ENCODE measurements at regions not wholly inside any gene's neighbourhood (a gene's known extent, or its start where the extent isn't known, plus 50 kb on each side); places are given as distances from the start of the nearest gene placed in this dataset.
"Not testable (repeated sequence)": the region's sequence is repeated elsewhere in the genome, so short reads cannot be mapped to it uniquely, and the experiment has no call there.

DNA sequence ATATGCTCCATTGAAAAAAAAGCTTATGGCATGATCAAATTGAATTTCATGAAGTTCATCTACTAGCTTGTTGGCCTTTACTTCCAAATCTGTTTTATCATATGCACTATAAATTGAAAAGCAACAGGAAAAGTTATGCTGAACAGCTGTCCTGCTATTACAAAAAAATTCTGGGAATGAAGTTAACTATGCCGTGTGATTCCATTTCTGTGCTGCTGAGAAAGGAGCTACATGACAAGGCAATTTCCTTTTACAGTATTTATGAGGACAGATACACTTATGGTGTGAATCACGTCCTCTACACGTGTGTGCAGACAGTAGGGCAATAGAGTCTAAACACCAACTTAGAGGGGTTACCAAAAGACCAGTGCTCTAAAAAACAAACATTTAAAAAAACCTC, 426.5 kb upstream of the AKR1E2 start:
- DNase-seq (ENCODE audit: low spot score) (no peak), ATAC-seq (ENCODE audit: insufficient number of reproducible peaks, low FRiP score, low read depth) (no peak)
- Histone ChIP-seq H3K27me3 (replicated peaks; ENCODE audit: insufficient read depth) (no peaks in the 10 kb centered on the region), H3K36me3 (no peaks in the 10 kb centered on the region), H3K4me1 (ENCODE audit: control insufficient read depth in 1 of 2, low read depth in 2 of 2) (no peaks in the 10 kb centered on the region), H3K4me3 (no peak overlapping the region), H3K27ac (no peak overlapping the region), H3K9me3 (no peaks in the 10 kb centered on the region)
- TF ChIP-seq, protein P1, sequence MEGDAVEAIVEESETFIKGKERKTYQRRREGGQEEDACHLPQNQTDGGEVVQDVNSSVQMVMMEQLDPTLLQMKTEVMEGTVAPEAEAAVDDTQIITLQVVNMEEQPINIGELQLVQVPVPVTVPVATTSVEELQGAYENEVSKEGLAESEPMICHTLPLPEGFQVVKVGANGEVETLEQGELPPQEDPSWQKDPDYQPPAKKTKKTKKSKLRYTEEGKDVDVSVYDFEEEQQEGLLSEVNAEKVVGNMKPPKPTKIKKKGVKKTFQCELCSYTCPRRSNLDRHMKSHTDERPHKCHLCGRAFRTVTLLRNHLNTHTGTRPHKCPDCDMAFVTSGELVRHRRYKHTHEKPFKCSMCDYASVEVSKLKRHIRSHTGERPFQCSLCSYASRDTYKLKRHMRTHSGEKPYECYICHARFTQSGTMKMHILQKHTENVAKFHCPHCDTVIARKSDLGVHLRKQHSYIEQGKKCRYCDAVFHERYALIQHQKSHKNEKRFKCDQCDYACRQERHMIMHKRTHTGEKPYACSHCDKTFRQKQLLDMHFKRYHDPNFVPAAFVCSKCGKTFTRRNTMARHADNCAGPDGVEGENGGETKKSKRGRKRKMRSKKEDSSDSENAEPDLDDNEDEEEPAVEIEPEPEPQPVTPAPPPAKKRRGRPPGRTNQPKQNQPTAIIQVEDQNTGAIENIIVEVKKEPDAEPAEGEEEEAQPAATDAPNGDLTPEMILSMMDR (IDR thresholded peaks at IDR 0.05) = no peak

DNA sequence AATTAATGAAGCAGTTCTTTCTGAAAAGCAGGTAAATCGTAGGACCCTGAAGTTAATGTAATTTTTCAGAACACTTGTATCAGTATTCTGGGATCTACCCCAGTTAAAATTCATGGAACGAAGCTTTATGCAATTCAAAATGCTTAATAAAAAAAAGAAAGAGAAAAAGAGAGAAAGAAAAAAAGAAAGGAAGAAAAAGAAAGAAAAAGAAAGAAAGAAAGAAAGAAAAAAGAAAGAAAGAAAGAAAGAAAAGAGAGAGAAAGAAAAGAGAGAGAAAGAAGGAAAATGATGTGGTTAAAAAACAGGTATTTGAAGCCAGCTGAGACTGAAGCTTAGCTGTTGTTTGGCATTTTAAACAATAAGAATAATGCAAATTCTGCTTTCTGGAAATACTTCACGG, 427.4 kb upstream of the AKR1E2 start:
- no peak overlapping the region for H3K4me3 ChIP-seq
- no peaks in the 10 kb centered on the region for H3K27me3 ChIP-seq (replicated peaks; ENCODE audit: insufficient read depth)
- no peaks in the 10 kb centered on the region for H3K4me1 ChIP-seq (ENCODE audit: control insufficient read depth in 1 of 2, low read depth in 2 of 2)
- no peaks in the 10 kb centered on the region for H3K9me3 ChIP-seq
- no peaks in the 10 kb centered on the region for H3K36me3 ChIP-seq
- ATAC-seq (ENCODE audit: insufficient number of reproducible peaks, low FRiP score, low read depth) (no peak), DNase-seq (ENCODE audit: low spot score) (no peak)
- TF ChIP-seq, protein P1 (IDR thresholded peaks at IDR 0.05) = no peak
- no peak overlapping the region for H3K27ac ChIP-seq

DNA sequence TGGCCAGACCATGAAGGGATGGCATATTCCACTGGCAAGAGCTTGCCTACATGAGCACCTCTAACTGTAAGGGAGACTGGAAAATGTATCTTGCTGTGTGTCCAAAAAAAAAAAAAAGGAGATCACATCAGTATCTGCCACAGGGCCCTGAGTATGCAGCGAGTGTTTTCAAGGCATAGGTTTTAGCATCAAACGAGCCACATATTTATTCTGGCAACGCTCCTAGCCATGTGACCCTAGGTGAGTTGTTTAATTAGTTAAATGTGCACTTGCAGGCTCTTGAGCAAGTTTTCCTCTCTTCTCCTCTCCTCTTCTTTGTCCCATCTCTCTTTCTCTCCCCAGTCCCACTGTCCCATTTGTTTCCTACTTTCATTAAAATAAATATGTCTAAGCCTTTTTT, 428.7 kb upstream of the AKR1E2 start:
- ATAC-seq (ENCODE audit: insufficient number of reproducible peaks, low FRiP score, low read depth) (no peak), DNase-seq (ENCODE audit: low spot score) (no peak)
- no peaks in the 10 kb centered on the region for H3K4me1 ChIP-seq (ENCODE audit: control insufficient read depth in 1 of 2, low read depth in 2 of 2)
- H3K36me3 ChIP-seq = no peaks in the 10 kb centered on the region
- no peaks in the 10 kb centered on the region for H3K27me3 ChIP-seq (replicated peaks; ENCODE audit: insufficient read depth)
- TF ChIP-seq, protein P1 (IDR thresholded peaks at IDR 0.05) = no peak
- H3K9me3 ChIP-seq = no peaks in the 10 kb centered on the region
- H3K27ac ChIP-seq = no peak overlapping the region
- H3K4me3 ChIP-seq = no peak overlapping the region

DNA sequence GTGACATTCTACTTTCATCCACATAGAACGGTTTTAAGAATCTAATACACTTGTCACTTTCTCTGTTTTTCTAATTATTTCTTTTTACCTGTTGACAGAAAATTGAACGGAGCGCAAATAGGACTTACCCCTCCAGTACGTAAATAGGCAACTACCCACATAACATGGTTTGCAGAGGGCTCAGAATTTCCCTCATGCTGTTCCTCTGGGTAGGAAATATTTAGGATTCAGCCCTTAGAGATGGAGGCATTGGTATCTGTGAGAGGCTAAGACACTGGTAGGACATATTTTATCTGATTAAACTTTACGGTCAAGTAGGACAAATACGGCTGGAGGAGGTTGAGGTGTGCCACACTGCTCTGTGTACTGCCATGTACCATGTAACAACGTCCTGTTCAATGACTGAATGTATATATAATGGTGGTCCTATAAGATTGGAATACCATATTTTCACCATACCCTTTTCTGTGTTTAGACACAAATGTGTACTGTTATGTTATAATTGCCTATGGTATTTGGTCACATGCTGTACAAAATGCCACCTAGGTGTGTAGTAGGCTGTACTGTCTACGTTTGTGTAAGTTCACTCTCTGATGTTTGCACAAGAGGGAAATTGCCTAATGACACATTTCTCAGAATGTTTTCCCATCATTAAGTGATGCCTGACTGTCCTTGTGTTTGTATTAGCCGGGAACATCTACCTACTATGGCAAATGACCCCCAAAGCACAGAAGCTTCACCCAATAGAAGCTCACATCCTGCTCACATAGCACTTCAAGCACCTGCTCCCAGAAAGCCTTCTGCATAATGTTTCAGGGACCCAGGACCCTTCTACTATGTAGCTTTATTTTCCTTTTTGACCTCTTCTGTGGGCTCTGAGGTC, 429.4 kb upstream of the AKR1E2 start:
- no peaks in the 10 kb centered on the region for H3K27me3 ChIP-seq (replicated peaks; ENCODE audit: insufficient read depth)

DNA sequence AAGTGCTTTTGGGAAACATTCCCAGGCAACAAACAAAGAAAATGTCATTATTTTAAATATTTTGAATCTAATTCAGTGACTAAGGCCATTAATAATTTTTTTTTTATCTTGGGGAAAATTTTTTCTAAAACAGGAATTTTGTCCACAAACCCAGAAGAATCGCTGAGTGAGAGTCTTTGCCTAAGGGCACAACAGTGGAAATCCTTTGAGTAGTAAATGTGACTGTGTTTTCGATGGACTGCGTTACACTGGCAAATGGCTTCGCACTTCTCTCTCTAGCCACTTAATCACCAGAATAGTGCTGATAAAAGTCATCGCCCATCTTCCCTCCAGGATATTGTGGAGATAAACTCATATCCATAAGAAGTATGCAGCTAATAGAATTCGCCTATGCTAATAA, 430.3 kb upstream of the AKR1E2 start:
- Histone ChIP-seq H3K4me3 (no peak overlapping the region), H3K9me3 (no peaks in the 10 kb centered on the region), H3K36me3 (no peaks in the 10 kb centered on the region), H3K4me1 (ENCODE audit: control insufficient read depth in 1 of 2, low read depth in 2 of 2) (no peaks in the 10 kb centered on the region), H3K27ac (no peak overlapping the region), H3K27me3 (replicated peaks; ENCODE audit: insufficient read depth) (no peaks in the 10 kb centered on the region)
- ATAC-seq (ENCODE audit: insufficient number of reproducible peaks, low FRiP score, low read depth) (no peak), DNase-seq (ENCODE audit: low spot score) (no peak)
- TF ChIP-seq, protein P1 (IDR thresholded peaks at IDR 0.05) = no peak

More for the DNA sequence above, 429.4 kb upstream of the AKR1E2 start:
- no peak for ATAC-seq (ENCODE audit: insufficient number of reproducible peaks, low FRiP score, low read depth)
- Histone ChIP-seq H3K36me3 (no peaks in the 10 kb centered on the region), H3K4me3 (no peak overlapping the region), H3K4me1 (ENCODE audit: control insufficient read depth in 1 of 2, low read depth in 2 of 2) (no peaks in the 10 kb centered on the region), H3K9me3 (no peaks in the 10 kb centered on the region), H3K27ac (no peak overlapping the region)
- no peak for DNase-seq (ENCODE audit: low spot score)
- TF ChIP-seq, protein P1 (IDR thresholded peaks at IDR 0.05) = no peak

DNA sequence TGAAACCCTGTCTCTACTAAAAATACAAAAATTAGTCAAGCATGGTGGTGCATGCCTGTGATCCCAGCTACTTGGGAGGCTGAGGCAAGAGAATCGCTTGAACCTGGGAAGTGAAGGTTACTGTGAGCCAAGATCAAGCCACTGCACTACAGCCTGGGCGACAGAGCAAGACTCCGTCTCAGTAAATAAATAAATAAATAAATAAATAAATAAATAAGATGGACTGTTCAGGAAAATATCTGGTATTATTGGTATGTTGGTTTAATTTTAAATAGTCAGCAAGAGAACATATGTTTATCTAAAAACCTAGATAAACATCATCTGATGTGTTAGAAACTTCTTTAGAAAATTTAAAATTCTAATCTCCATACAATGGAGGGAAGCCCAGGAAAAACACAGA, 431.6 kb upstream of the AKR1E2 start:
- not testable (repeated sequence) for H3K27me3 ChIP-seq (replicated peaks; ENCODE audit: insufficient read depth); DNase-seq (ENCODE audit: low spot score); ATAC-seq (ENCODE audit: insufficient number of reproducible peaks, low FRiP score, low read depth); H3K36me3 ChIP-seq; H3K9me3 ChIP-seq; H3K4me3 ChIP-seq; H3K4me1 ChIP-seq (ENCODE audit: control insufficient read depth in 1 of 2, low read depth in 2 of 2); H3K27ac ChIP-seq
